ENCODE measurements at regions not wholly inside any gene's neighbourhood (a gene's known extent, or its start where the extent isn't known, plus 50 kb on each side); places are given as distances from the start of the nearest gene placed in this dataset.

GRCh38 chr1:81619156-81619555, 181.6 kb upstream of the ADGRL2 start:
- no peak overlapping the region for H3K27ac ChIP-seq (replicated peaks)
- DNase-seq (ENCODE audit: low read depth in 1 of 2, low spot score in 1 of 2) = no peak
- H3K4me3 ChIP-seq (replicated peaks; ENCODE audit: insufficient read depth, low read length) = no peak overlapping the region
- no peak for TF ChIP-seq POLR2AphosphoS5 (IDR thresholded peaks at IDR 0.05; ENCODE audit: low read depth)
- no peak for TF ChIP-seq SPI1 (IDR thresholded peaks at IDR 0.05; ENCODE audit: borderline replicate concordance, low read depth)
- TF ChIP-seq GABPA (IDR thresholded peaks at IDR 0.05; ENCODE audit: low read depth) = no peak
- TF ChIP-seq REST (IDR thresholded peaks at IDR 0.05; ENCODE audit: insufficient replicate concordance, low read depth) = no peak
- no peak for TF ChIP-seq CTCF (IDR thresholded peaks at IDR 0.05; ENCODE audit: insufficient read depth, low read length)
- H3K27me3 ChIP-seq (ENCODE audit: insufficient read depth, poor library complexity, severe bottlenecking) = no peaks in the 10 kb centered on the region

- Histone ChIP-seq H3K27me3 (ENCODE audit: insufficient read depth, poor library complexity, severe bottlenecking) (no peaks in the 10 kb centered on the region), H3K4me3 (replicated peaks; ENCODE audit: insufficient read depth, low read length) (no peak overlapping the region), H3K27ac (replicated peaks) (no peak overlapping the region)
- DNase-seq (ENCODE audit: low read depth in 1 of 2, low spot score in 1 of 2) = no peak
- no peak for TF ChIP-seq REST (IDR thresholded peaks at IDR 0.05; ENCODE audit: insufficient replicate concordance, low read depth)
- no peak for TF ChIP-seq POLR2AphosphoS5 (IDR thresholded peaks at IDR 0.05; ENCODE audit: low read depth)
- no peak for TF ChIP-seq CTCF (IDR thresholded peaks at IDR 0.05; ENCODE audit: insufficient read depth, low read length)
- no peak for TF ChIP-seq GABPA (IDR thresholded peaks at IDR 0.05; ENCODE audit: low read depth)
- TF ChIP-seq SPI1 (IDR thresholded peaks at IDR 0.05; ENCODE audit: borderline replicate concordance, low read depth) = no peak
Observed at GRCh38 chr1:81618376-81618775, 182.4 kb upstream of the ADGRL2 start.

GRCh38 chr1:81617308-81617967, 183.3 kb upstream of the ADGRL2 start:
- Histone ChIP-seq H3K27ac (replicated peaks) (no peak overlapping the region), H3K27me3 (ENCODE audit: insufficient read depth, poor library complexity, severe bottlenecking) (no peaks in the 10 kb centered on the region), H3K4me3 (replicated peaks; ENCODE audit: insufficient read depth, low read length) (no peak overlapping the region)
- TF ChIP-seq GABPA (IDR thresholded peaks at IDR 0.05; ENCODE audit: low read depth) = no peak
- peak; percentile 58; the same call in 1 of the 2 replicates for TF ChIP-seq SPI1 (IDR thresholded peaks at IDR 0.05; ENCODE audit: borderline replicate concordance, low read depth)
- peak in 1 of 2 experiments; percentile 26 for DNase-seq (ENCODE audit: low read depth in 1 of 2, low spot score in 1 of 2)

- H3K4me3 ChIP-seq (replicated peaks; ENCODE audit: insufficient read depth, low read length) = no peak overlapping the region
- H3K27ac ChIP-seq (replicated peaks) = no peak overlapping the region
- no peak for TF ChIP-seq GABPA (IDR thresholded peaks at IDR 0.05; ENCODE audit: low read depth)
- no peak for TF ChIP-seq REST (IDR thresholded peaks at IDR 0.05; ENCODE audit: insufficient replicate concordance, low read depth)
- no peak for TF ChIP-seq SPI1 (IDR thresholded peaks at IDR 0.05; ENCODE audit: borderline replicate concordance, low read depth)
- TF ChIP-seq POLR2AphosphoS5 (IDR thresholded peaks at IDR 0.05; ENCODE audit: low read depth) = no peak
- no peak for TF ChIP-seq CTCF (IDR thresholded peaks at IDR 0.05; ENCODE audit: insufficient read depth, low read length)
- DNase-seq (ENCODE audit: low read depth in 1 of 2, low spot score in 1 of 2) = no peak
- H3K27me3 ChIP-seq (ENCODE audit: insufficient read depth, poor library complexity, severe bottlenecking) = no peaks in the 10 kb centered on the region
Observed at GRCh38 chr1:81613803-81614202, 186.9 kb upstream of the ADGRL2 start.
